Endothelial cell of umbilical vein (primary cell): ENCODE measurements at regions not wholly inside any gene's neighbourhood (a gene's known extent, or its start where the extent isn't known, plus 50 kb on each side); places are given as distances from the start of the nearest gene placed in this dataset.

Source experiments
- BruUV-seq: library from RNA; stranded (reverse); fragments of 400-500 nt; replicated peaks from 2 replicates; lab custom pipeline; 2021; lab: Mats Ljungman, UMichigan
- CTCF ChIA-PET: fragments of 300-600, 350-600 bp; sonication (Branson Sonifier 250); formaldehyde crosslinking; loops from one replicate; lab custom pipeline; 2021; ENCODE audit warnings: antibody characterized with exemption, inconsistent platforms; lab: Charles Lee
- POLR2A ChIA-PET: fragments of 300-600, 350-600 bp; sonication (Branson Sonifier 250); formaldehyde crosslinking; loops from one replicate; lab custom pipeline; 2021; ENCODE audit warnings: antibody characterized with exemption, inconsistent platforms; lab: Charles Lee
- DNase-seq: peaks from one replicate; pipeline ENCODE4 v3.0.0-alpha.2; 2011; ENCODE audit warnings: low read depth, low spot score
- FAIRE-seq: peaks from 2 replicates; lab custom pipeline; 2011; peaks lifted over from hg19 to GRCh38; lab: Jason Lieb, UNC
- H2AFZ ChIP-seq: 2 replicates; pipeline ENCODE4 v1.6.0; 2012; ENCODE audit warnings: low read depth, low read length, control low read depth, inconsistent platforms
- H3K27ac ChIP-seq: 2 replicates; pipeline ENCODE4 v1.5.1; 2011; ENCODE audit warnings: low read depth, mild to moderate bottlenecking, control low read depth, low read length, moderate library complexity; ENCODE audit not compliant: insufficient read depth
- H3K27me3 ChIP-seq, 2 experiments: 2 replicates each; pipeline versions ENCODE4 v1.6.0 to v1.6.1; 2011; ENCODE audit warnings: low read length in 2 of 2, mixed read lengths in 1 of 2; ENCODE audit not compliant: control insufficient read depth in 2 of 2, insufficient read depth in 2 of 2
- H3K36me3 ChIP-seq, 2 experiments: 2 replicates in 1 of 2; 3 replicates in 1 of 2; pipeline ENCODE4 v1.5.1; 2011; ENCODE audit warnings: low read length in 2 of 2, mild to moderate bottlenecking in 1 of 2, moderate library complexity in 1 of 2; ENCODE audit not compliant: control insufficient read depth in 2 of 2, insufficient read depth in 2 of 2; ENCODE audit errors: extremely low read depth in 1 of 2
- H3K4me1 ChIP-seq: 3 replicates; pipeline ENCODE4 v1.5.1; 2011; ENCODE audit warnings: mild to moderate bottlenecking, low read length; ENCODE audit not compliant: control insufficient read depth, insufficient read depth; ENCODE audit errors: extremely low read depth
- H3K4me2 ChIP-seq: 2 replicates; pipeline ENCODE4 v1.6.1; 2011; ENCODE audit warnings: low read length, control low read depth, mixed read lengths; ENCODE audit not compliant: insufficient read depth
- H3K4me3 ChIP-seq, 3 experiments: fragments of 200-600 bp in 1 of 3; sonication (generic), shearing (Covaris generic) in 1 of 3; replicated peaks in 1 of 3; 2 replicates each; pipeline ENCODE4 v1.5.1; 2011 to 2016; ENCODE audit warnings: control low read depth in 3 of 3, low read length in 3 of 3, mild to moderate bottlenecking in 2 of 3, inconsistent platforms in 1 of 3, low read depth in 1 of 3, moderate library complexity in 1 of 3; ENCODE audit not compliant: insufficient read depth in 1 of 3
- H3K79me2 ChIP-seq: 2 replicates; pipeline ENCODE4 v1.6.0; 2012; ENCODE audit warnings: low read length, inconsistent platforms; ENCODE audit not compliant: control insufficient read depth, insufficient read depth
- H3K9ac ChIP-seq: replicated peaks from 2 replicates; pipeline ENCODE3; 2011; ENCODE audit warnings: low read length, control low read depth; ENCODE audit not compliant: insufficient read depth; ENCODE audit errors: extremely low read depth
- H3K9me1 ChIP-seq: replicated peaks from 3 replicates; pipeline ENCODE4 v1.6.0; 2011; ENCODE audit warnings: mild to moderate bottlenecking, low read length; ENCODE audit not compliant: control insufficient read depth, insufficient read depth; ENCODE audit errors: extremely low read depth
- H3K9me3 ChIP-seq: replicated peaks from 2 replicates; pipeline ENCODE4 v1.5.1; 2012; ENCODE audit warnings: low read length, inconsistent platforms; ENCODE audit not compliant: control insufficient read depth, insufficient read depth
- H4K20me1 ChIP-seq: replicated peaks from 2 replicates; pipeline ENCODE3; 2011; ENCODE audit warnings: mild to moderate bottlenecking, low read length; ENCODE audit not compliant: control insufficient read depth, insufficient read depth; ENCODE audit errors: extremely low read depth
- EZH2 ChIP-seq: IDR thresholded peaks from 2 replicates; pipeline ENCODE4 v1.6.1; 2012; ENCODE audit warnings: borderline replicate concordance, low read depth, mild to moderate bottlenecking, moderate library complexity, low read length, inconsistent platforms; ENCODE audit not compliant: severe bottlenecking
- FOS ChIP-seq: IDR thresholded peaks from 2 replicates; pipeline ENCODE4 v1.6.1; 2011; ENCODE audit warnings: mild to moderate bottlenecking, low read length, moderate library complexity, borderline replicate concordance; ENCODE audit not compliant: insufficient read depth
- GATA2 ChIP-seq: IDR thresholded peaks from 2 replicates; pipeline ENCODE4 v1.7.0; 2011; ENCODE audit warnings: low read depth, mild to moderate bottlenecking, moderate library complexity, mixed read lengths, low read length; ENCODE audit not compliant: insufficient read length, insufficient read depth
- JUN ChIP-seq: IDR thresholded peaks from 2 replicates; pipeline ENCODE4 v1.6.1; 2011; ENCODE audit warnings: borderline replicate concordance, low read depth; ENCODE audit not compliant: insufficient read length, insufficient read depth
- MYC ChIP-seq: IDR thresholded peaks from one replicate; pipeline ENCODE4 v1.6.1; 2011; ENCODE audit warnings: mild to moderate bottlenecking, low read depth, low read length
- POLR2A ChIP-seq: IDR thresholded peaks from 2 replicates; pipeline ENCODE4 v1.6.1; 2012; ENCODE audit warnings: low read depth, mild to moderate bottlenecking, control low read depth, low read length
- POLR2AphosphoS5 ChIP-seq: IDR thresholded peaks from 2 replicates; pipeline ENCODE4 v1.6.1; 2012; ENCODE audit warnings: low read depth, mild to moderate bottlenecking, control low read depth, low read length, moderate library complexity; ENCODE audit not compliant: insufficient read depth
- dilution Hi-C: fragments of 300-500 bp; cut with MboI; formaldehyde crosslinking; loops from one replicate; pipeline ENCODE4 v1.15.0; 2019; ENCODE audit warnings: low sequenced_read_pairs; ENCODE audit not compliant: extremely low pct_ligation_motif_present
- intact Hi-C: fragments of 100-400 bp; cut with micrococcal nuclease; formaldehyde crosslinking; loops from one replicate; pipeline ENCODE4 v1.10.0; 2022
- TF ChIP-seq, protein P1 (sequence below), 2 donors: IDR thresholded peaks; 1 replicate in 1 of 2; 2 replicates in 1 of 2; pipeline ENCODE4 v1.5.1; 2011; ENCODE audit warnings: low read length in 2 of 2, mild to moderate bottlenecking in 2 of 2, moderate library complexity in 2 of 2, control low read depth in 1 of 2, inconsistent platforms in 1 of 2, low read depth in 1 of 2; ENCODE audit not compliant: insufficient read depth in 1 of 2; ENCODE audit errors: extremely low read depth in 1 of 2
- TF ChIP-seq, protein P2 (sequence below): IDR thresholded peaks from 2 replicates; pipeline ENCODE4 v1.6.1; 2011; ENCODE audit not compliant: insufficient read depth, insufficient read length

DNA sequence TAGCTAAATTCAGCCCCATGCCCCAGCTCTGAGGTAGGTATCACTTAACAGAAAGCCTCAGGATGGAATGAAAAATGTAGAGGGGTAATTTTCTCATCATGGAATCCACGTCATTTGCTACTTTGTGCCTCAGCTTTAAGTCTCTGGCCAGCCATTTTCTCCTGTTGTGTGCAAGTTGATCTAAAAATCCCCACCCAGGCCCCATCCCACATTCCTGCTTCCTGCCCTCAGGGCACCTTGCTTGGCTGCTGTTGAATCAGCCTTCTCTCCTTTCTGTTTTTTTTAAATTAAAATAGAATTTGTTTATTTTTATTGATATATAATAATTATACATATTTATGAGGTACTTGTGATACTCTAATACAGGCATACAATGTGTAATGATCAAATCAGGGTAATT is 179.9 kb upstream of the TSHZ3 start:
- Histone ChIP-seq H3K4me2 (no peak overlapping the region), H3K27ac (no peak overlapping the region), H2AFZ (no peak overlapping the region), H3K9ac (no peak overlapping the region), H3K4me3 (no peak overlapping the region), H3K4me1 (no peaks in the 10 kb centered on the region), H3K79me2 (no peaks in the 10 kb centered on the region), H3K27me3 (no peaks in the 10 kb centered on the region), H3K9me3 (peaks cover 3% of the 10 kb centered on the region), H3K9me1 (no peaks in the 10 kb centered on the region), H4K20me1 (no peaks in the 10 kb centered on the region), H3K36me3 (no peaks in the 10 kb centered on the region)
- CTCF ChIA-PET, result no interaction called here
- BruUV-seq, result no TSS peak
- DNase-seq (no peak), FAIRE-seq (no peak)
- TF ChIP-seq POLR2A (no peak), GATA2 (no peak), MYC (no peak), POLR2AphosphoS5 (no peak), JUN (no peak), FOS (no peak), EZH2 (no peak)
- TF ChIP-seq, protein P1, sequence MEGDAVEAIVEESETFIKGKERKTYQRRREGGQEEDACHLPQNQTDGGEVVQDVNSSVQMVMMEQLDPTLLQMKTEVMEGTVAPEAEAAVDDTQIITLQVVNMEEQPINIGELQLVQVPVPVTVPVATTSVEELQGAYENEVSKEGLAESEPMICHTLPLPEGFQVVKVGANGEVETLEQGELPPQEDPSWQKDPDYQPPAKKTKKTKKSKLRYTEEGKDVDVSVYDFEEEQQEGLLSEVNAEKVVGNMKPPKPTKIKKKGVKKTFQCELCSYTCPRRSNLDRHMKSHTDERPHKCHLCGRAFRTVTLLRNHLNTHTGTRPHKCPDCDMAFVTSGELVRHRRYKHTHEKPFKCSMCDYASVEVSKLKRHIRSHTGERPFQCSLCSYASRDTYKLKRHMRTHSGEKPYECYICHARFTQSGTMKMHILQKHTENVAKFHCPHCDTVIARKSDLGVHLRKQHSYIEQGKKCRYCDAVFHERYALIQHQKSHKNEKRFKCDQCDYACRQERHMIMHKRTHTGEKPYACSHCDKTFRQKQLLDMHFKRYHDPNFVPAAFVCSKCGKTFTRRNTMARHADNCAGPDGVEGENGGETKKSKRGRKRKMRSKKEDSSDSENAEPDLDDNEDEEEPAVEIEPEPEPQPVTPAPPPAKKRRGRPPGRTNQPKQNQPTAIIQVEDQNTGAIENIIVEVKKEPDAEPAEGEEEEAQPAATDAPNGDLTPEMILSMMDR (IDR thresholded peaks at IDR 0.05; ENCODE audit: extremely low read depth in 1 of 2, insufficient read depth in 1 of 2, low read depth in 1 of 2, low read length in 2 of 2), result no peak
- TF ChIP-seq, protein P2, sequence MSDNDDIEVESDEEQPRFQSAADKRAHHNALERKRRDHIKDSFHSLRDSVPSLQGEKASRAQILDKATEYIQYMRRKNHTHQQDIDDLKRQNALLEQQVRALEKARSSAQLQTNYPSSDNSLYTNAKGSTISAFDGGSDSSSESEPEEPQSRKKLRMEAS, result no peak
- POLR2A ChIA-PET, result no interaction called here
- dilution Hi-C loops, result no loop called here
- intact Hi-C loops, result no loop called here
